Body of pancreas (tissue), 4 donors: ENCODE measurements at regions not wholly inside any gene's neighbourhood (a gene's known extent, or its start where the extent isn't known, plus 50 kb on each side); places are given as distances from the start of the nearest gene placed in this dataset.

Source experiments
- POLR2A ChIP-seq, 3 donors: fragments of 450-650 bp; IDR thresholded peaks; one replicate each; pipeline ENCODE4 v1.6.1; 2016; ENCODE audit warnings: antibody characterized with exemption in 3 of 3, mild to moderate bottlenecking in 2 of 3
- TF ChIP-seq, protein P1 (sequence below), 7 experiments: fragments of 450-650 bp in 4 of 7; fragments of 200-600 bp in 3 of 7; sonication (generic) in 3 of 7; IDR thresholded peaks; one replicate each; pipeline ENCODE4 v1.5.1; 2016 to 2019; ENCODE audit warnings: antibody characterized with exemption in 7 of 7

DNA sequence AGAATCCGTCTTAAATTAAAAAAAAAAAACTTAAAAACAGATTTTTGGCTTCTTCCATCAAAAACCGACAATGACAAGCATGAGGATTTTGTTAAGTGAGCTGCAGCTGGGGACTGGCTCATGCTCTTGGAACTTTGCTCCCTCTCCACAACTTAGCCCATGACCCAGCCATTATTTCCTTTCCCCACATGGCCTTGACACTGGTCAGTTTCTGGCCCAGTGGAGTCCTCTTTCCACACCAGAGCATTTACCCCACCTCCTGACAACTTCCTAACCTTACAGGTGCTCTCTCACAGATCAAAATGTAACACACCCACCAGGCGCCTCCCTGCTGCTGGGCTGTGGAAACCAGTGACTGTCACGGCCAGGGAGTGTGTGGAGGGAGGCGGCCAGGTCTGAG, 62.7 kb upstream of the ZNF267 start:
- TF ChIP-seq, protein P1, sequence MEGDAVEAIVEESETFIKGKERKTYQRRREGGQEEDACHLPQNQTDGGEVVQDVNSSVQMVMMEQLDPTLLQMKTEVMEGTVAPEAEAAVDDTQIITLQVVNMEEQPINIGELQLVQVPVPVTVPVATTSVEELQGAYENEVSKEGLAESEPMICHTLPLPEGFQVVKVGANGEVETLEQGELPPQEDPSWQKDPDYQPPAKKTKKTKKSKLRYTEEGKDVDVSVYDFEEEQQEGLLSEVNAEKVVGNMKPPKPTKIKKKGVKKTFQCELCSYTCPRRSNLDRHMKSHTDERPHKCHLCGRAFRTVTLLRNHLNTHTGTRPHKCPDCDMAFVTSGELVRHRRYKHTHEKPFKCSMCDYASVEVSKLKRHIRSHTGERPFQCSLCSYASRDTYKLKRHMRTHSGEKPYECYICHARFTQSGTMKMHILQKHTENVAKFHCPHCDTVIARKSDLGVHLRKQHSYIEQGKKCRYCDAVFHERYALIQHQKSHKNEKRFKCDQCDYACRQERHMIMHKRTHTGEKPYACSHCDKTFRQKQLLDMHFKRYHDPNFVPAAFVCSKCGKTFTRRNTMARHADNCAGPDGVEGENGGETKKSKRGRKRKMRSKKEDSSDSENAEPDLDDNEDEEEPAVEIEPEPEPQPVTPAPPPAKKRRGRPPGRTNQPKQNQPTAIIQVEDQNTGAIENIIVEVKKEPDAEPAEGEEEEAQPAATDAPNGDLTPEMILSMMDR (IDR thresholded peaks at IDR 0.05) = no peak
- TF ChIP-seq POLR2A (IDR thresholded peaks at IDR 0.05) = no peak
